Nephron (organoid): ENCODE measurements at regions not wholly inside any gene's neighbourhood (a gene's known extent, or its start where the extent isn't known, plus 50 kb on each side); places are given as distances from the start of the nearest gene placed in this dataset.

ENCODE experiments used
- H3K27ac Mint-ChIP-seq, 3 experiments: 2 replicates each; pipeline ENCODE4 v1.8.0; 2020; ENCODE audit warnings: mixed read lengths in 3 of 3, mild to moderate bottlenecking in 2 of 3, moderate library complexity in 1 of 3
- H3K27me3 Mint-ChIP-seq: 2 replicates; pipeline ENCODE4 v1.8.0; 2021; ENCODE audit warnings: low read depth, mild to moderate bottlenecking, moderate library complexity, mixed read lengths
- H3K36me3 Mint-ChIP-seq: 2 replicates; pipeline ENCODE4 v1.8.0; 2020; ENCODE audit warnings: low read depth, mixed read lengths
- H3K4me1 Mint-ChIP-seq: 2 replicates; pipeline ENCODE4 v1.8.0; 2020; ENCODE audit warnings: mixed read lengths
- H3K4me3 Mint-ChIP-seq, 3 experiments: 2 replicates each; pipeline ENCODE4 v1.8.0; 2020; ENCODE audit warnings: mild to moderate bottlenecking in 3 of 3, mixed read lengths in 3 of 3, moderate library complexity in 2 of 3
- H3K9me3 Mint-ChIP-seq: 2 replicates; pipeline ENCODE4 v1.8.0; 2020; ENCODE audit warnings: mixed read lengths
- CTCF ChIP-seq, 3 experiments: fragments of 200-600 bp; sonication (generic); IDR thresholded peaks; one replicate each; pipeline ENCODE4 v1.5.0; 2021; ENCODE audit warnings: antibody characterized with exemption in 3 of 3; ENCODE audit not compliant: unreplicated experiment in 3 of 3

GRCh38 chr3:101128001-101128400, 134.8 kb upstream of the ABI3BP start:
- Mint-ChIP-seq H3K27ac (no peak overlapping the region), H3K4me1 (no peaks in the 10 kb centered on the region), H3K27me3 (peaks cover 6% of the 10 kb centered on the region), H3K36me3 (no peaks in the 10 kb centered on the region), H3K4me3 (no peak overlapping the region), H3K9me3 (peaks cover 2% of the 10 kb centered on the region)
- no peak for TF ChIP-seq CTCF (IDR thresholded peaks at IDR 0.05; ENCODE audit: unreplicated experiment in 3 of 3)

- H3K27me3 Mint-ChIP-seq: peaks cover 6% of the 10 kb centered on the region
Observed at GRCh38 chr3:101124125-101124524, 130.9 kb upstream of the ABI3BP start.

GRCh38 chr3:101123081-101123480, 129.9 kb upstream of the ABI3BP start:
- H3K36me3 Mint-ChIP-seq: no peaks in the 10 kb centered on the region
- no peak overlapping the region for H3K27ac Mint-ChIP-seq
- H3K27me3 Mint-ChIP-seq: peaks cover 6% of the 10 kb centered on the region
- no peak for TF ChIP-seq CTCF (IDR thresholded peaks at IDR 0.05; ENCODE audit: unreplicated experiment in 3 of 3)
- H3K4me1 Mint-ChIP-seq: no peaks in the 10 kb centered on the region
- no peaks in the 10 kb centered on the region for H3K9me3 Mint-ChIP-seq
- H3K4me3 Mint-ChIP-seq: no peak overlapping the region

More at GRCh38 chr3:101124125-101124524, 130.9 kb upstream of the ABI3BP start:
- H3K9me3 Mint-ChIP-seq: no peaks in the 10 kb centered on the region
- H3K4me3 Mint-ChIP-seq: no peak overlapping the region
- no peak for TF ChIP-seq CTCF (IDR thresholded peaks at IDR 0.05; ENCODE audit: unreplicated experiment in 3 of 3)
- H3K27ac Mint-ChIP-seq: no peak overlapping the region
- H3K36me3 Mint-ChIP-seq: no peaks in the 10 kb centered on the region
- no peaks in the 10 kb centered on the region for H3K4me1 Mint-ChIP-seq

GRCh38 chr3:101122681-101123080, 129.5 kb upstream of the ABI3BP start:
- no peaks in the 10 kb centered on the region for H3K36me3 Mint-ChIP-seq
- no peaks in the 10 kb centered on the region for H3K4me1 Mint-ChIP-seq
- H3K9me3 Mint-ChIP-seq: no peaks in the 10 kb centered on the region
- TF ChIP-seq CTCF (IDR thresholded peaks at IDR 0.05; ENCODE audit: unreplicated experiment in 3 of 3): no peak
- H3K27me3 Mint-ChIP-seq: peaks cover 6% of the 10 kb centered on the region
- no peak overlapping the region for H3K4me3 Mint-ChIP-seq
- no peak overlapping the region for H3K27ac Mint-ChIP-seq

GRCh38 chr3:101120039-101120438, 126.8 kb upstream of the ABI3BP start:
- no peak overlapping the region for H3K4me3 Mint-ChIP-seq
- no peaks in the 10 kb centered on the region for H3K36me3 Mint-ChIP-seq
- H3K9me3 Mint-ChIP-seq: no peaks in the 10 kb centered on the region
- no peak overlapping the region for H3K27ac Mint-ChIP-seq
- no peaks in the 10 kb centered on the region for H3K4me1 Mint-ChIP-seq
- no peaks in the 10 kb centered on the region for H3K27me3 Mint-ChIP-seq
- no peak for TF ChIP-seq CTCF (IDR thresholded peaks at IDR 0.05; ENCODE audit: unreplicated experiment in 3 of 3)

GRCh38 chr3:101119535-101119934, 126.3 kb upstream of the ABI3BP start:
- H3K36me3 Mint-ChIP-seq: no peaks in the 10 kb centered on the region
- no peaks in the 10 kb centered on the region for H3K4me1 Mint-ChIP-seq
- no peaks in the 10 kb centered on the region for H3K27me3 Mint-ChIP-seq
- no peak for TF ChIP-seq CTCF (IDR thresholded peaks at IDR 0.05; ENCODE audit: unreplicated experiment in 3 of 3)
- no peak overlapping the region for H3K4me3 Mint-ChIP-seq
- H3K27ac Mint-ChIP-seq: no peak overlapping the region
- H3K9me3 Mint-ChIP-seq: no peaks in the 10 kb centered on the region
